HepG2 (cell line): ENCODE measurements at regions not wholly inside any gene's neighbourhood (a gene's known extent, or its start where the extent isn't known, plus 50 kb on each side); places are given as distances from the start of the nearest gene placed in this dataset.

Source experiments
- ATAC-seq: fragments of 200-7000 bp; cut with Tn5 transposase; 3 replicates; pipeline ENCODE4 v1.9.1; 2020; ENCODE audit warnings: mild to moderate bottlenecking, moderate library complexity
- BruUV-seq: library from RNA; stranded (reverse); fragments of 400-500 nt; replicated peaks from 2 replicates; lab custom pipeline; 2021; lab: Mats Ljungman, UMichigan
- CTCF ChIA-PET: fragments of 300-600 bp; formaldehyde crosslinking; extraction: SDS; loops from one replicate; lab custom pipeline; 2021; ENCODE audit warnings: low total read pairs, inconsistent platforms, low intra/inter-chr PET ratio; lab: Yijun Ruan, JAX
- POLR2A ChIA-PET: fragments of 350-600 bp; sonication (Branson Sonifier 250); formaldehyde crosslinking; loops from one replicate; lab custom pipeline; 2020; ENCODE audit warnings: antibody characterized with exemption, inconsistent platforms; lab: Yijun Ruan, JAX
- DNase-seq: peaks from one replicate; pipeline ENCODE4 v3.0.0-alpha.2; 2015; ENCODE audit warnings: low spot score
- FAIRE-seq: peaks from 3 replicates; lab custom pipeline; 2011; peaks lifted over from hg19 to GRCh38; lab: Jason Lieb, UNC
- H2AFZ ChIP-seq: one replicate; pipeline ENCODE4 v1.6.1; 2011; ENCODE audit warnings: low read length, inconsistent platforms
- H3K27ac ChIP-seq: fragments of 300-600 bp; 3 replicates; pipeline ENCODE4 v1.8.0; 2011; ENCODE audit warnings: mixed run types, mild to moderate bottlenecking, mixed read lengths, low read length, inconsistent platforms; ENCODE audit not compliant: insufficient read depth; ENCODE audit errors: extremely low read length
- H3K27me3 ChIP-seq, 2 experiments: fragments of 200-600 bp in 1 of 2; 2 replicates in 1 of 2; 3 replicates in 1 of 2; pipeline versions ENCODE4 v1.6.0 to v1.8.0; 2011; ENCODE audit warnings: low read length in 2 of 2, mild to moderate bottlenecking in 2 of 2, moderate library complexity in 2 of 2, inconsistent platforms in 1 of 2; ENCODE audit not compliant: insufficient read depth in 2 of 2, control insufficient read depth in 1 of 2
- H3K36me3 ChIP-seq, 2 experiments: fragments of 200-600 bp in 1 of 2; replicated peaks in 1 of 2; 2 replicates in 1 of 2; 3 replicates in 1 of 2; pipeline versions ENCODE4 v1.5.1 to v1.8.0; 2011; ENCODE audit warnings: low read length in 2 of 2, inconsistent platforms in 1 of 2; ENCODE audit not compliant: insufficient read depth in 2 of 2, control insufficient read depth in 1 of 2
- H3K4me1 ChIP-seq: 2 replicates; pipeline ENCODE4 v1.5.1; 2012; ENCODE audit warnings: low read length, inconsistent platforms; ENCODE audit not compliant: insufficient read depth
- H3K4me2 ChIP-seq: 2 replicates; pipeline ENCODE4 v1.6.0; 2011; ENCODE audit warnings: low read depth, low read length, inconsistent platforms
- H3K4me3 ChIP-seq, 3 experiments: fragments of 200-600 bp in 1 of 3; sonication (generic), shearing (Covaris generic) in 1 of 3; replicated peaks in 1 of 3; 2 replicates each; pipeline ENCODE4 v1.5.1; 2011 to 2016; ENCODE audit warnings: low read length in 3 of 3, inconsistent platforms in 2 of 3, low read depth in 2 of 3, mild to moderate bottlenecking in 2 of 3, control low read depth in 1 of 3, mixed read lengths in 1 of 3; ENCODE audit not compliant: insufficient read depth in 1 of 3
- H3K79me2 ChIP-seq: one replicate; pipeline ENCODE4 v1.6.1; 2011; ENCODE audit warnings: low read length, inconsistent platforms; ENCODE audit not compliant: insufficient read depth
- H3K9ac ChIP-seq: 2 replicates; pipeline ENCODE4 v1.6.0; 2011; ENCODE audit warnings: mild to moderate bottlenecking, low read depth, low read length, inconsistent platforms; ENCODE audit not compliant: insufficient read depth
- H3K9me3 ChIP-seq: 2 replicates; pipeline ENCODE4 v1.5.1; 2012; ENCODE audit warnings: mild to moderate bottlenecking, low read length
- H4K20me1 ChIP-seq: 2 replicates; pipeline ENCODE4 v1.6.0; 2011; ENCODE audit warnings: inconsistent platforms, mild to moderate bottlenecking, low read length, moderate library complexity; ENCODE audit not compliant: insufficient read depth
- AKAP8 ChIP-seq: sonication (generic); formaldehyde crosslinking; IDR thresholded peaks from 2 replicates; pipeline ENCODE4 v1.5.1; 2020; ENCODE audit warnings: mild to moderate bottlenecking, missing genetic modification reagents
- DPF2 ChIP-seq: sonication (generic); formaldehyde crosslinking; IDR thresholded peaks from 2 replicates; pipeline ENCODE4 v1.4.0; 2020; ENCODE audit warnings: mild to moderate bottlenecking, low read depth, missing genetic modification reagents, borderline replicate concordance
- HES4 ChIP-seq: sonication (generic); formaldehyde crosslinking; IDR thresholded peaks from 2 replicates; pipeline ENCODE4 v1.9.0; 2021; ENCODE audit warnings: mild to moderate bottlenecking, missing genetic modification reagents, borderline replicate concordance
- MLX ChIP-seq: IDR thresholded peaks from 2 replicates; pipeline ENCODE4 v1.6.1; 2016
- NCOR1 ChIP-seq: fragments of 200-600 bp; sonication (generic); IDR thresholded peaks from 2 replicates; pipeline ENCODE4 v1.7.0; 2017; ENCODE audit warnings: antibody characterized with exemption, low read length, borderline replicate concordance
- SYNCRIP ChIP-seq: fragments of 200-400 bp; formaldehyde crosslinking; IDR thresholded peaks from 2 replicates; pipeline ENCODE4 v1.6.1; 2018; ENCODE audit warnings: mild to moderate bottlenecking, low read depth, low read length; ENCODE audit not compliant: insufficient read depth
- UBTF ChIP-seq: sonication (generic); formaldehyde crosslinking; IDR thresholded peaks from 2 replicates; pipeline ENCODE4 v1.4.0; 2020; ENCODE audit warnings: mild to moderate bottlenecking, missing genetic modification reagents
- ZBTB34 ChIP-seq: sonication (generic); formaldehyde crosslinking; IDR thresholded peaks from 2 replicates; pipeline ENCODE4 v1.8.0; 2022; ENCODE audit warnings: mild to moderate bottlenecking, missing genetic modification reagents
- WGBS: methylation state at CpG from one replicate; pipeline ENCODE4 v1.1.6; 2017; ENCODE audit warnings: low lambda C conversion rate; 5-methylcytosine and 5-hydroxymethylcytosine counted together
- in situ Hi-C: cut with HindIII; loops from 2 replicates; pipeline ENCODE4 v1.10.0; 2017; ENCODE audit warnings: low pct_unique_long_range_greater_than_20kb; ENCODE audit not compliant: extremely low pct_ligation_motif_present
- intact Hi-C: fragments of 100-400 bp; cut with micrococcal nuclease; formaldehyde crosslinking; loops from one replicate; pipeline ENCODE4 v1.10.0; 2022; ENCODE audit not compliant: unreplicated experiment
- TF ChIP-seq, protein P1 (sequence below): sonication (generic); formaldehyde crosslinking; IDR thresholded peaks from 2 replicates; pipeline ENCODE4 v1.5.1; 2020; ENCODE audit warnings: missing genetic modification reagents, mild to moderate bottlenecking, borderline replicate concordance
- TF ChIP-seq, protein P2 (sequence below): sonication (generic); formaldehyde crosslinking; IDR thresholded peaks from 2 replicates; pipeline ENCODE4 v1.4.0; 2020; ENCODE audit warnings: missing genetic modification reagents
- TF ChIP-seq, protein P3 (sequence below): sonication (generic); formaldehyde crosslinking; conservative IDR thresholded peaks from 2 replicates; pipeline ENCODE4 v1.8.0; 2022; ENCODE audit warnings: low read depth, missing genetic modification reagents

- CTCF ChIA-PET: no interaction called here
Observed at GRCh38 chr10:117603081-117603480, 60.5 kb downstream of the EMX2 start.

More at GRCh38 chr10:117603081-117603480, 60.5 kb downstream of the EMX2 start:
- Histone ChIP-seq H3K4me2 (no peak overlapping the region), H3K36me3 (no peaks in the 10 kb centered on the region), H3K4me1 (no peaks in the 10 kb centered on the region), H3K9ac (no peak overlapping the region), H3K27ac (no peak overlapping the region), H3K9me3 (no peaks in the 10 kb centered on the region), H4K20me1 (no peaks in the 10 kb centered on the region; the same call in 1 of the 2 replicates), H2AFZ (no peak overlapping the region), H3K4me3 (no peak overlapping the region), H3K79me2 (no peaks in the 10 kb centered on the region), H3K27me3 (peaks cover 0 to 6% of the 10 kb centered on the region in 2 experiments; a peak in 2 of 5 replicates)
- TF ChIP-seq MLX (CRISPR knock-in tag) (no peak), DPF2 (CRISPR knock-in tag) (no peak), SYNCRIP (no peak), UBTF (CRISPR knock-in tag) (no peak), AKAP8 (CRISPR knock-in tag) (no peak), HES4 (CRISPR knock-in tag) (no peak), ZBTB34 (CRISPR knock-in tag) (no peak), NCOR1 (no peak)
- TF ChIP-seq, protein P1, sequence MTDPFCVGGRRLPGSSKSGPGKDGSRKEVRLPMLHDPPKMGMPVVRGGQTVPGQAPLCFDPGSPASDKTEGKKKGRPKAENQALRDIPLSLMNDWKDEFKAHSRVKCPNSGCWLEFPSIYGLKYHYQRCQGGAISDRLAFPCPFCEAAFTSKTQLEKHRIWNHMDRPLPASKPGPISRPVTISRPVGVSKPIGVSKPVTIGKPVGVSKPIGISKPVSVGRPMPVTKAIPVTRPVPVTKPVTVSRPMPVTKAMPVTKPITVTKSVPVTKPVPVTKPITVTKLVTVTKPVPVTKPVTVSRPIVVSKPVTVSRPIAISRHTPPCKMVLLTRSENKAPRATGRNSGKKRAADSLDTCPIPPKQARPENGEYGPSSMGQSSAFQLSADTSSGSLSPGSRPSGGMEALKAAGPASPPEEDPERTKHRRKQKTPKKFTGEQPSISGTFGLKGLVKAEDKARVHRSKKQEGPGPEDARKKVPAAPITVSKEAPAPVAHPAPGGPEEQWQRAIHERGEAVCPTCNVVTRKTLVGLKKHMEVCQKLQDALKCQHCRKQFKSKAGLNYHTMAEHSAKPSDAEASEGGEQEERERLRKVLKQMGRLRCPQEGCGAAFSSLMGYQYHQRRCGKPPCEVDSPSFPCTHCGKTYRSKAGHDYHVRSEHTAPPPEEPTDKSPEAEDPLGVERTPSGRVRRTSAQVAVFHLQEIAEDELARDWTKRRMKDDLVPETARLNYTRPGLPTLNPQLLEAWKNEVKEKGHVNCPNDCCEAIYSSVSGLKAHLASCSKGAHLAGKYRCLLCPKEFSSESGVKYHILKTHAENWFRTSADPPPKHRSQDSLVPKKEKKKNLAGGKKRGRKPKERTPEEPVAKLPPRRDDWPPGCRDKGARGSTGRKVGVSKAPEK: no peak
- TF ChIP-seq, protein P2, sequence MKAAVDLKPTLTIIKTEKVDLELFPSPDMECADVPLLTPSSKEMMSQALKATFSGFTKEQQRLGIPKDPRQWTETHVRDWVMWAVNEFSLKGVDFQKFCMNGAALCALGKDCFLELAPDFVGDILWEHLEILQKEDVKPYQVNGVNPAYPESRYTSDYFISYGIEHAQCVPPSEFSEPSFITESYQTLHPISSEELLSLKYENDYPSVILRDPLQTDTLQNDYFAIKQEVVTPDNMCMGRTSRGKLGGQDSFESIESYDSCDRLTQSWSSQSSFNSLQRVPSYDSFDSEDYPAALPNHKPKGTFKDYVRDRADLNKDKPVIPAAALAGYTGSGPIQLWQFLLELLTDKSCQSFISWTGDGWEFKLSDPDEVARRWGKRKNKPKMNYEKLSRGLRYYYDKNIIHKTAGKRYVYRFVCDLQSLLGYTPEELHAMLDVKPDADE (CRISPR knock-in tag): no peak
- TF ChIP-seq, protein P3, sequence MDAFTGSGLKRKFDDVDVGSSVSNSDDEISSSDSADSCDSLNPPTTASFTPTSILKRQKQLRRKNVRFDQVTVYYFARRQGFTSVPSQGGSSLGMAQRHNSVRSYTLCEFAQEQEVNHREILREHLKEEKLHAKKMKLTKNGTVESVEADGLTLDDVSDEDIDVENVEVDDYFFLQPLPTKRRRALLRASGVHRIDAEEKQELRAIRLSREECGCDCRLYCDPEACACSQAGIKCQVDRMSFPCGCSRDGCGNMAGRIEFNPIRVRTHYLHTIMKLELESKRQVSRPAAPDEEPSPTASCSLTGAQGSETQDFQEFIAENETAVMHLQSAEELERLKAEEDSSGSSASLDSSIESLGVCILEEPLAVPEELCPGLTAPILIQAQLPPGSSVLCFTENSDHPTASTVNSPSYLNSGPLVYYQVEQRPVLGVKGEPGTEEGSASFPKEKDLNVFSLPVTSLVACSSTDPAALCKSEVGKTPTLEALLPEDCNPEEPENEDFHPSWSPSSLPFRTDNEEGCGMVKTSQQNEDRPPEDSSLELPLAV (CRISPR knock-in tag): no peak
- POLR2A ChIA-PET: no interaction called here
- intact Hi-C loops: no loop called here
- no peak for FAIRE-seq
- no peak for ATAC-seq
- WGBS: 23% methylated on average over 5 of the region's 6 CpGs
- BruUV-seq: no TSS peak
- in situ Hi-C loops: no loop called here
- no peak for DNase-seq
